ENCODE measurements at regions not wholly inside any gene's neighbourhood (a gene's known extent, or its start where the extent isn't known, plus 50 kb on each side); places are given as distances from the start of the nearest gene placed in this dataset.

GRCh38 chr20:1824834-1825233 lies 70.4 kb upstream of the SIRPA start:
- TF ChIP-seq POLR2AphosphoS5 (IDR thresholded peaks at IDR 0.05; ENCODE audit: borderline replicate concordance, low read depth, low read length): no peak
- TF ChIP-seq EZH2 (IDR thresholded peaks at IDR 0.05): no peak

Data from SK-N-MC (cell line).